DMS53 treated with DMSO at 0.1 percent for 48 hours (cell line): ENCODE measurements at regions not wholly inside any gene's neighbourhood (a gene's known extent, or its start where the extent isn't known, plus 50 kb on each side); places are given as distances from the start of the nearest gene placed in this dataset.
A peak's percentile ranks its signal among the peaks of the same experiment; 100 is the strongest.

Source experiments
- DNase-seq: peaks from one replicate; lab custom pipeline; 2025; ENCODE audit not compliant: unreplicated experiment; lab: John Stamatoyannopoulos, UW

DNA sequence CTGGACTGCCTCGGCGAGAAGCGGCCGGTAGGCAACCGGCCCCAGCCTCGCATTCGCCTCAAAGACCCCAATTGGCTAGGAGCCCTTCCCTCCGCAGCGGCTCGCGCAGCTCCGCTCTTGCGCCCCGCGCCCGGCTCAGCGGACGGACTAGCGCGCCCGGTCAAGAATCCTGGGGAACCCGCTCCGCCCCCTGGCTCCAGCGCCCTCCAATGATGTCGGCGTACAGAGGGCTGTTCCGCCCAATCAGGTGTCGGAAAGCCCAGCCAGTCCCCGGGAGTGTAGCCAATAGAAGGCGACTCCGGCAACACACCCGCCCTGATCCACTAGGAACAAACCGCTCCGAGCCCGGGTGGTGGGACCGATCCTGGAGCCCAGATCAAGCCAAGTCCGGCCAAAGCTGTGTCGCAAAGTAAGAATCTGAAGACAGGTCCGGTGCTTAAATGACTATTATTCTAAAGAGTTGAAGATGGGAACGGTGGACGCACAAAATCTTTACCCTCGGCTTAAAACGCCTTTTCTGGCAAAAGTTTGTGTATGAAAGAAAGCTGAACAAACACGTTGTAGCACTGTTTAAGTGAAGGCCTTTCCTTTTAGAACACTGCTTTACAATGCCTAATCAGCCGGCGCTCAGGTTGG, 132.2 kb downstream of the OGFRL1 start:
- DNase-seq: peak; percentile 97

DNA sequence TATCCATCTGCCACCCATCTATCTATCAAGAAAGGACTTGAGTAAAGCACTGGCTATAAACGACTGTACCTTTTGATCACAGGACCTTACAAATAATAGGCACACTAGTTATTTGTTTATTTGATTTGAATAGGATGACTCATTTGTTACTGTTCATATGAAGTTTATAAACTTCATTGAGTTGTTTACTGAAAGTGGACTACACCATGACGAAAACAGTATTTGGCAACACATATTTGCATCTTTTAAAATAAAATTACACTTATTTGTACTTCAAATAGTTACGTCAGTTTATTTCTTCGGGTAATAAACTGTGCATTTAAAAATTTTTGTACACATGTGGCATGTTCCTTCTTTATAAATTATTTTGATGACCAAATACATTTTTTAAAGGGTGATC, 133.0 kb downstream of the OGFRL1 start:
- no peak for DNase-seq

DNA sequence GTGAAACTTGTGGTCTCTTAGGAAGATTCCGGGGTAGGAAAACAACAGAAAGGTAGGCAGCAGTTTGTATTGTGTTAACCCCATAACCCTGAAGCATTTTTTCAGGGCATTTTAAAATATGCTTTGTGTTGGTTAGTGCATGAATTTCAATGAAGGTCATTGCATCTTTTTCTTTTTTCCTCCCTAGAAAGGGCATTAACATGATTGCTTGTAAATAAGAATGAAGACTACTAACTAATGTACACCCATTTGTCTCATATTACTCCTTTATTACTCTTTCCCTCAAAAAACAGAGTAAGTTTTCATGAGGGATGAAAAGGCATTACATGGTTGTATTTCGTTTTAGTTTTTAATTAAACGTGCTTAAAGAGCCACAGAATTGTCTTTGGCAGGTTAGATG, 141.4 kb downstream of the OGFRL1 start:
- DNase-seq: no peak

DNA sequence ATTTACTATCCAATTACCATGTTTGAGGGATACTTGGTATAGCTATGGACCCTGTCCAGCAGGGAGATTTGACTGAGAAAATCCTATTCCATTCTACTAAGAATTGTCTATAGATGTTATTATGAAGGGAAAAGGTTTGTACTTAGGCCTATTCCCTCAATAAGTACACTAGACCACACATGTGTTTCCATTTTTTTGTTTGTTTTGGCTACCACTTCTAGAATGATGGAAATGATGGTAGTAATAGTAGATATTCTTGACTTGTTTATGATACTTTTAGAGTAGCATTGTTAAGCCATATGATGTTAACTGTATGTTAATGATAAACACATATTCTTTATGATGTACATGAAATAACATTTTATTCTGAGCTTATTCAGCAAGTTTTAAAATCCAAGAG, 144.8 kb downstream of the OGFRL1 start:
- no peak for DNase-seq

DNA sequence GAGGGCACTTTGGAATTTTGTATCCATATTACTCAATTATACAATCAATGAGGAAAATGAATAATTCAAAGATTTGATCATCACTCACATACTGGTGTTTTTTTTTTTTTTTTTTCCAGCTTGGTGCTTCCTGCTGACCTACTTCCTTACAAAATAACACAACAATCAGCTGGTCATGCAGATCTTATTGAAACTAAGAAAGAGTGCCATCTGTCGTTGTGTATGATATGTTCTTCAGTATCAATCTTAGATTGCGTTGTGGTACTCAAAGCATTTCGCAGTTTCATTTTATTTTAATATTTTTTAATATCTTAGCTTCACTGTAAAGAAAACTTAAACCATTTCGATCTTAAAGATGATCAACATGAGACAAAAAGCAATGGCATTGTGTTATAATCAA, 155.6 kb downstream of the OGFRL1 start:
- peak; percentile 77 for DNase-seq

DNA sequence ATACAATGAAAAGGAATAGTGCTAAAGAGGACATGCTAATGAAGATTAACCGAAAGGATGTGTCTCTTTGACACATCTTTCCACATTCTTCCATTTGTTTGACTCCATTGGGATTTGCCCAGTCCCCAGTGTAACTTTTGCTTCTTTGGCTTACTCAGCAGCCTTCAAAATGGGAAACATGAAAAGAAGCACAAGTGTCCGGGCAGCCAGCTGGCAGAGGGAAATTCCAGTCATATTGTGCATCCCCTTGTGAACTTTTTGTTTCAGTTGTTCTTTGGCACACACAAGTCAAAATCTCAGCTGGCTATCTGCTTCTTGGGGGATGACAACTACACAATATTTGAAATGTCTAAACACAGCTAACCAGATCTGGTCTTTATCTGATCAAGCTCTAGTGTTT, 157.4 kb downstream of the OGFRL1 start:
- DNase-seq: no peak

DNA sequence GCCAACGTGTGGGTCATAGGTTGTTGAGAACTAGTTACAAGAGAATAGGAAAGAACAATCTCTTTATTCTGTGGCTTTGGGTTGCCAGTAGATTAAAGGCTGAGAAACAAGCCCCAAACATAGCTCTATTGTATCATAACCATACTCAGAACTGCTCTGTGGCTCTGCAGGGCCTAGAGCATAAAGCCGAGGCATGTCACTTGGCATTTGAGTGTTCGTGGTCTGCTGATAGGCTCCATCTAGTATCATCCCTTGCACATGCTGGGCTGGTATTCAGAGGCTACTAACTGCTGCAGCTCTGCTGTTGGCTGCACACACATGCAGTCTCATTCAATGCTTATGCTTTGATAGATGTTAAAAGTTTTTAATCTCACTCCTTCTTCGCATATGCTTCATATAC, 157.9 kb downstream of the OGFRL1 start:
- no peak for DNase-seq

DNA sequence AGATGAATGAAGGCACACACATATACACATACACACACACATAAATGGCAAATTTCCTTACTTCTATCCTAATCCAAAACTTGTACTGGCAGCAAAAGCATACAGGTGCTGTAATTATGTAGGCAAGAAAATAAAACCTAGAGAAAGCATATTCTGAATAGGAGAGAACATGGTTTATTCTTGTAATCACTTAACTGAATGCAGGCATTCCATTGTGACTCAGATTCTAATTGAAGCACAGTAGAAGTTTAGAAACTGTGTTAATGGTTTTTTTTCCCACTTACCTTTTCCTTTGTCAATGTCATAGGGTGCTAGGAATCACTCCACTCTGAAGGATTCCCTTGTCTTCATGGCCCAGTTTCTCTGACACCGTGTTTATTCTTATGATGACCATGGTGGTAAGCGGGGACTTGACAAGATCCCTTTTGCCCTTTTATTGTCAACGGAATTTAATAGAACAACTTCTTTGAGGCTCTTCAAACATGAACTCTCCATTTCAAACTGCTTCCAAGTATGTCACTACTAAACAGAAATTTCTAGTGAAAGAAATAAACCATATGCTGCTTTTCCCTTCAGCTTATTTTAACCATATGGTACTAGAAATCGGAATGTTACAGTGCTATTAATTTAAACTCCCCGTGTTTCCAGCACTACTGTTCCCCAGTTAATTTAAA, 164.2 kb downstream of the OGFRL1 start:
- DNase-seq: no peak

DNA sequence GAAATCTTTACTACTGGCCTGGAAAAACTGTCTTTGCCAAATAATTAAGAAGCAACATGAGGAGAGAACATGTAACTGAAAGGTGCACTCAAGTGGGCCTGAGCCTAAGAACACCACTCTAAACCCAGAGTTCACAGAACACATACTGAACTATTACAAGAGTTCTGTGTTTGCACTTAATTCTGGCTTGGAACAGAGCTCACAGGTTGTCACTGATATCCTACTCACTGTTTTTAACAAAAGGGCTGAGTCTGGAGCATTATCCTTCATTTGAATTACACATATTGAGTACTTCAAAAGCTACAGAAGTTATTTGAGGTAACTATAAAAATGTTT, 164.7 kb downstream of the OGFRL1 start:
- no peak for DNase-seq

DNA sequence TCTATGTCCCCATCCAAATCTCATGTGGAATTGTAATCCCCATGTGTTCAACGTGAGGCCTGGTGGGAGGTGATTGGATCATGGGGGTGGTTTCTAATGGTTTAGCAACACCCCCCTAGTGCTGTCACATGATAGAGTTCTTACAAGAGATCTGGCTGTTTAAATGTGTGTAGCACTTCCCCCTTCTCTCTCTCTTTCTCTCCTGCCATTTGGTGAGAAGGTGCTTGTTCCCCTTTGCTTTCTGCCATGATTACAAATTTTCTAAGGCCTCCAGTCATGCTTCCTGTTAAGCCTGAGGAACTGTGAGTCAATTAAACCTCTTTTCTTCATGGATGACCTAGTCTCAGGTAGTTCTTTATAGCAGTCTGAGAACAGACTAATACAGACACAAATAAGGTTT, 165.4 kb downstream of the OGFRL1 start:
- DNase-seq: peak; percentile 15

DNA sequence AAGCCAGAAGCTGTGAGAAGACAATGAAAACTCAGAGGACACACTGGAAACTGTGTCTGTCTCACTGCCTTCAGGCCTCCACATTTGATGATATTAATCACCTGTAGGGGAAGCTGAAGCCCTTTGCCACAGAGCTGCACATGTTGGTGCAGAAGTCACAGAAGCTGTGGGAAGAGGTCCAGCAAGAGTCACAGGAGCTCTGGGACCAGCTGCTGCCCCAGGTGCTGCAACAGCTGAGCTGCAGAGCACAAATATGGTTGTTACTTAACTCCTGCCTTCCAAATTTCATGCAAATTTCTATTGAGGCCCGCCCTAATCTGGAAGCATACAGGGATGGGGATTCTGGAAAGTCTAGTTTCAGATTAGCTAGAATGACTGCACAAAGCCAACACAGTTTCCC, 169.3 kb downstream of the OGFRL1 start:
- peak; percentile 85 for DNase-seq

DNA sequence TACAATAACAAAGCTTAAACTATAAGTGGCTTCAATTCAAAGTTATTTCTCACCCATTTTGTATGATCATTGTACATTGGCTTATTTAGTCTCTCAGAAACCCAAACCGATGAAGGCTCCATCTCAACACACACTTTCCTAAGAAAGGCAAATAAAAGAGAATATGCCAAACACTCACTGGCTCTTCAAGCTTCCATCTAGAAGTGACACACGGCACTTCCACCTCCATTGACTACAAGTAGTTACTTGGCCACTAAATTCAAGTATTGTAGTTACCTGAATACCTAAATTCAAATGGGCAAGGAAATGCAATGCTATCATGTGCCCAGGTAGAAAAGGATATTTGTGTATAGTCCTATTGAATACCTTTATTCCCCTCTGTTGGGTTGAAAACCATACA, 170.6 kb downstream of the OGFRL1 start:
- DNase-seq: peak; percentile 97

DNA sequence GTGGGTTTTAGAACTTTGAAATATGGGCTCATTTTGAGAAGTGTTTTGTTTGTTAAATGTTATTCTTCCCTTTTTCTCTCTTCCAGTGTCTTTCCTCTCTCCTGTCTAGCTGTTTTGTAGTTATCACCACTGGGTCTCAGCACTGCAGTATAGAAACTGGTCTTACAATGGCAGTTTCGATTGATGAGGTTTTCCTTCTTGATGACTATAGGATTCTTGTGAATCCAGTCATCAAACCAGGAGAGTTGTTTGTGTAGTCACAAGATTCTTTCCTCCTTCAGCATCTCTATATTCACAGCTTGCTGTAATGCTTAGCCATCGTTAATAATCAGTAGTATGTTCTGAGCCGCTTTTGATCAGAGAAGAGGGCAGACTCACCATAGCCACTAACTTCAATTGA, 172.3 kb downstream of the OGFRL1 start:
- peak; percentile 18 for DNase-seq

DNA sequence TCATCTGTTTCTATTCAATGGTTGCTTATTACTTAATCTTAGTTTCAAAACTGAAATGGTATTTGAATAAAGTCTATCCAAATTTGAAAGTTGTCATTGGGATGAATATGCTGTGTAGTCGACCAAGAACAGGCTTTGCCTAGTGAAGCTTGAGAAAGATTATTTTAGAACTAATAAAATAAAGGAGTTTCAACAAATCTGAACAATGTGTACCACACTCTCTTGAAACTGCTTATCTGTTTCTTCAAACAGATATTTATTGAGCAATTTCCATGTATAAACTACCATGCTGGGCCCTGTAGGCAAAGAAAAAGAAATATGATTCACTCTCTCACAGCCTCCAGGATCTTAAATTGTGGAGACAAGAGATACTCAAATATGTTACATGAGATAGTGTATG, 174.4 kb downstream of the OGFRL1 start:
- DNase-seq: no peak

DNA sequence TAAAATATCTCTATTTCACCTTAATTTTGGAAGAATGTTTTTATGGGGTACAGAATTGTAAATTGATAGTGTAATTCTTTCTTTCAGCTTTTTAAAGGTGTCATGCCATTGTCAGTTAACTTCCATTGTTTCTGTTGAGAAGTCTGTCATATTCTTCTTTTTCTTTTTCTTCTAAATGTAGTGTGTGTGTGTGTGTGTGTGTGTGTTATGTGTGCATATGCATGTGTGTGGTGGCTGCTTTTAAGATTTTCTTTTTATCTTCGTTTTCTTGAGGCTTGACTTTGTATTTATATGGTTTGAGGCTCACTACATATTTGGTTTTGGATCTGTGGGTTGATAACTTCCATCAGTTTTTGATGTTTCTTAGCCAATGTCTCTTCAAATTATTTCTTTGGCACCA, 176.5 kb downstream of the OGFRL1 start:
- no peak for DNase-seq

DNA sequence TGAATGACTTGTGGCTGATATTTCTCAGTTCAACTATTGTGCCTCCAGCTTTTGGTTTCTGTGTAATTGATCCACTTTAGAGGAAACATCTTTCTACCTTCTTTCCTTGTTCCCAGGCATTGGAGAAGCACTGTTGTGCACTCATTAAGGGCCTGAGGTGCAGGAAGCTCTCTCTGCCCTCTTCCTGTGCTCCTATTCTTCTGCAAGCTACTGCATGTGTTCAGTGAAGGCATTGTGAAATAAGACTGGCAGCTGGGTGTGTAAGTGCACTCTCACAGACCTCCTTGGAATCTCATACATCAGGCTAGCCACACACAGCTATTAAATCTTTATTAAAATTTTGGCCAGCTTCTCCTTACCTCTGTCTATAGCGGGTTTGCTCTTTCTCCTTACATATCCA, 177.8 kb downstream of the OGFRL1 start:
- DNase-seq: no peak

DNA sequence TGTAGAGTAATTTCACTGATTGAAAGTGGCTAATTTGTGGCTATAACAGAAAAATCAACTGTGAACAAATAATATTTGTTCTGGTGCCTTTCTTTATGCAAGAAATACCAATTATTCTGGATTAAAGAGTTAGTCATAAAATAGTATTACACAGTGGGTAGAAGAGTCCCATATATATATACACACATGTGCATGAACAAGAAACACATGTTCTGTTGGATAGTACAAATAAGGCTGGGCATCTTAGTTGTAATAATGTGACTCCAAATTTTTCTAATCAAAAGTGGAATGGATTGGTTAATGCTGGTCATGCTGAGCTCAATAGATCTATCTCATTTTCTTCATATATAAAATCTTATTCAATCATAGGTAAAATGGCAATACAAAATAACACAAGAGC, 179.4 kb downstream of the OGFRL1 start:
- no peak for DNase-seq

DNA sequence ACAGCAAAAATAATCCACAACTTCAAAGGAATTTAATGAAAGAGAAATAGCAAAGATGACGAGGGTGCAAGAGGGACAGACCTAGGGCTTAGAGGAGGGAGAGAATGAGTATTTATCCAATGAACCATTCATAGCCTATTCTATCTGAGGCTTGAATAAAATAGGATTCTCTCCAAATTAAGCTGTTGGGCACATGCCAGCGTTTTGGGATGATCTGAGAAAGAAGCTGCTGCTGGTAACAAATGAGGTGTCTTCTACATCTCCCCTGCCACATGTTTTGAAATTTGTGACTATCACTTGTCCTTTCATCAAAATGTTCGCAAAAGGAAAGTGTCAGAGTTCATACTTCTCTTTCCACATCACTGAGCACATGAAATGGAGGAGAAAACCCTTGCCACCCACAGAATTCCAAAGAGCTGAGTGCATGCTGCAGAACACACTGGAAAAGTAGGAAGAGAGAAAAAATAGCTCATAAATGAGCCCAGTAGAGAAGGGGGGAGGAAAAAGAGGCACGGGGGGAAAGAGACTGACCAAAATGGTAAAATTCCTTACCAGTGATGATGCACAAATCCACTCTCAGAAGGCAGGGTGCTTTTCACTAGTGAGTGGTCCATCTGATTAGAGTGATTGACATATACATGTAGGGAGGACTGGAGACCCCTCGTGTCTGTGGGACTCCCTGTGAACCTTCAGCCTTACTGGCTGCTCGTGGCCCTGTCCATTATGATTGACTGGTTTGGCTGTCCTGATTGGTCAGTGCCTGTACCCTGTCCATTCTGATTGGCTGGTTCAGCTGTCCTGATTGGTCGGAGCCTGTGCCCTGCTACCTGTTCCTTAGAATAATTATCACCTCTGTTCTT, 180.5 kb downstream of the OGFRL1 start:
- DNase-seq: no peak

DNA sequence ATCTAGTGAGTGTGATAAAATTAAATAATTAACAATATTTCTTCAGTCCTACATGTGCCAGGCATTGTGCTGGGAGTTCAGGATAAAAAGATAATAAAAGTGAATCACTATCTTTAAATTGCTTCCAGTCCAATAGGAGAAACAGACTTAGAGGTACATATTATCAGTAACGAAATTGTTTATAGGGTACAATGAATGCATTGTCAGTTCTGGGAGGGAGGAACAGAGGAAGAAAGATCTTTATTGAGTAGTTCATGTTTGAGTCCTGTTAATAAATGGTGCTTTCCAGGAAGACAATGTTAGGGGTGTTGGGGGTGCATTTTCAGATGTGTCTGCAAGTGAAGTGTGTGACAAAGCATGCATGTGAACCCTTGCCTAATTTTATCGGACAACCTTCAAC, 183.1 kb downstream of the OGFRL1 start:
- DNase-seq: no peak

DNA sequence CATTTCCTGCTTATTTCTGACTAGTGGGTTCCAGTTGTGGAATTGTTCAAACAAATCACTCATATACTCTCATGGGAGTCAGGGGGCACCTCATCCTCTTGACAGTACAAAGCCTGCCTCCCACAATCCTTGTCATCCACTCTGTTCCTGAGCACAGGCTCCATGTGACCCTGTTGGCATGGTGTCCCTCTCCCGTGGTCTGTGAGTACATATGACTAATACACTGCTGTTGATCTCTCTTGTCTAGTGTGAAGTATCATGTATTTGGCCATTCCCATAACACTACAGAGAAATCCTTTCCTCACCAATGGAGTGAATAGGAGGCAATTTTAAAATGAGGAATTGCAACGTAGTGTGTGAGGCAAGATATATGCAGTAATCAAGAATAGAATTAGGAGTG, 185.3 kb downstream of the OGFRL1 start:
- DNase-seq: peak; percentile 82

DNA sequence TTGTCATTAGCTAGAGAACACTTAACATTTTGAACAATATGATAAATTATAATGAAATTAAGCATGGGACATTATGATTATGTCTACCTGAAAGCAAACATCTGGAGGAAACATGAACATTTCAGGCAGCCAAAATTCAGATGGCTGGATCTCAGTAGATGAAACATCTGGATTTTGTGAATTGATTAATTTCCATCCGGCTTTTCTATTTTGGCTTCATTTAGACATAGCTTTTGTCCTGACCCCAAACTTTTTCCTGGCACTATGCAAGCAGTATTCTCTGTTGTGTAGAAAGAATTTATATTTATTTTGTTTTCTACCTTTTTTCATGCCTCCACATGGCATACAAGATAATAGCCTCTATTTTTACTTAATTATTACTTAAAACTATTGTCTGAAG, 186.3 kb downstream of the OGFRL1 start:
- no peak for DNase-seq

DNA sequence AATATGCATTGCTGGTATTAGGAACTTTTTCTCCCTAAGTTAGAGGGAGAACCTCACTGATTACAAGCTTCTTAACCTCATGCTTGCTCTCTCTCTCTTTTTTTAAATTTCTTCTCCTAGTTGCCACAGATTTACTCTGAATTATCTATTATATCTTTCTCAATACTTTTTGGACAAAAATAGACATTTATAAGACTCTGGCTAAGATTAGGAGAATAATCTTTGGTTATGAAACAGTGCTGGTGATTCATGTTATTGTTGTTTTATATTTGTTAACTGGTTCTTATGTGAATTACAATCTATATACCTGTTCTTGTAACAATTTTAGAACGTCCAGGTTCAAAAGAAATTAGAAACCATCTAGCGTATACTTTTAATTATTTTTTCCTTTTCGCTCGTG, 187.8 kb downstream of the OGFRL1 start:
- no peak for DNase-seq
